ENCODE measurements at regions not wholly inside any gene's neighbourhood (a gene's known extent, or its start where the extent isn't known, plus 50 kb on each side); places are given as distances from the start of the nearest gene placed in this dataset.

DNA sequence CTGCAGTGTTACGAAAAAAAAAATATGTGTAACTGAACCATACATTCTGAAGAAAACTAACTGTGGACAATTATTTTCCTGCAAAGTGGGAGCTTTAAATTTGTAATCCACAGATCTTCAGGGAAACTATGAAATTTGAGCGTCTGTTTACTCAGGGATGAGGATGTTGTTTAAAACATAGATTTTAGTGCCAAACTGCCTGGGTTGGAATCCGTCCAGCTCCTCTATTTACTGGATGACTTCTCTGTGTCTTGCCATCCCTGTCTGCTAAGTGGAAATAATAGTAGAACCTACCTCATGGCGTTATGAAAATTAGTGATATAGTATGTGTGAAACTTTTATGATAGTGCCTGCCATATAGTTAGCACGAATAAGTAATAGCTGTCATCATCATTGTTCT lies 666.5 kb downstream of the SQOR start:
- no peak overlapping the region for H2AFZ ChIP-seq (replicated peaks; ENCODE audit: low read length, poor library complexity)
- no peak overlapping the region for H2BK20ac ChIP-seq (ENCODE audit: low read depth, low read length)
- DNase-seq (peak; percentile 8), ATAC-seq (ENCODE audit: low read depth) (no peak)
- H4K8ac ChIP-seq (ENCODE audit: low read depth in 2 of 2, low read length in 2 of 2) = no peak overlapping the region
- H2BK5ac ChIP-seq (ENCODE audit: low read depth, low read length, poor library complexity, severe bottlenecking) = no peak overlapping the region
- H3K4me2 ChIP-seq (ENCODE audit: low read depth, low read length) = no peak overlapping the region; the same call in 1 of the 2 replicates
- no peak overlapping the region for H2AK9ac ChIP-seq (replicated peaks; ENCODE audit: low read depth, low read length, poor library complexity)
- H3K14ac ChIP-seq (replicated peaks; ENCODE audit: low read depth, low read length) = no peak overlapping the region
- no peak overlapping the region for H3K23ac ChIP-seq (ENCODE audit: low read depth, low read length)
- H4K91ac ChIP-seq (ENCODE audit: insufficient read depth, low read depth, low read length) = no peak overlapping the region
- dilution Hi-C loops (cut with HindIII; ENCODE audit: low sequenced_read_pairs, unreplicated experiment) (no loop called here), intact Hi-C loops (cut with micrococcal nuclease) (no loop called here), in situ Hi-C loops (cut with MboI; ENCODE audit: low sequenced_read_pairs) (no loop called here)
- H3K36me3 ChIP-seq (ENCODE audit: control insufficient read depth, insufficient read depth, low read length) = no peaks in the 10 kb centered on the region
- peaks cover 3% of the 10 kb centered on the region; the same call in 1 of the 2 replicates for H3K4me1 ChIP-seq (ENCODE audit: control insufficient read depth, insufficient read depth, low read length)
- no peak overlapping the region for H2BK15ac ChIP-seq (ENCODE audit: low read depth, low read length)
- H3K4me3 ChIP-seq (ENCODE audit: insufficient read depth, low read depth, low read length) = no peak overlapping the region
- H4K5ac ChIP-seq (ENCODE audit: low read depth, low read length) = no peak overlapping the region
- no peak overlapping the region for H3K56ac ChIP-seq (ENCODE audit: extremely low read depth, insufficient read depth, low read length)
- no peak overlapping the region for H3K4ac ChIP-seq (ENCODE audit: low read depth, low read length)
- no peaks in the 10 kb centered on the region for H3K27me3 ChIP-seq (ENCODE audit: control insufficient read depth, insufficient read depth, low read length)
- TF ChIP-seq, protein P1, sequence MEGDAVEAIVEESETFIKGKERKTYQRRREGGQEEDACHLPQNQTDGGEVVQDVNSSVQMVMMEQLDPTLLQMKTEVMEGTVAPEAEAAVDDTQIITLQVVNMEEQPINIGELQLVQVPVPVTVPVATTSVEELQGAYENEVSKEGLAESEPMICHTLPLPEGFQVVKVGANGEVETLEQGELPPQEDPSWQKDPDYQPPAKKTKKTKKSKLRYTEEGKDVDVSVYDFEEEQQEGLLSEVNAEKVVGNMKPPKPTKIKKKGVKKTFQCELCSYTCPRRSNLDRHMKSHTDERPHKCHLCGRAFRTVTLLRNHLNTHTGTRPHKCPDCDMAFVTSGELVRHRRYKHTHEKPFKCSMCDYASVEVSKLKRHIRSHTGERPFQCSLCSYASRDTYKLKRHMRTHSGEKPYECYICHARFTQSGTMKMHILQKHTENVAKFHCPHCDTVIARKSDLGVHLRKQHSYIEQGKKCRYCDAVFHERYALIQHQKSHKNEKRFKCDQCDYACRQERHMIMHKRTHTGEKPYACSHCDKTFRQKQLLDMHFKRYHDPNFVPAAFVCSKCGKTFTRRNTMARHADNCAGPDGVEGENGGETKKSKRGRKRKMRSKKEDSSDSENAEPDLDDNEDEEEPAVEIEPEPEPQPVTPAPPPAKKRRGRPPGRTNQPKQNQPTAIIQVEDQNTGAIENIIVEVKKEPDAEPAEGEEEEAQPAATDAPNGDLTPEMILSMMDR (conservative IDR thresholded peaks at IDR 0.05; ENCODE audit: low read depth, low read length) = no peak
- TF ChIP-seq SMC3 (IDR thresholded peaks at IDR 0.05; ENCODE audit: low read depth, low read length) (no peak), RCOR1 (IDR thresholded peaks at IDR 0.05; ENCODE audit: insufficient replicate concordance, low read length) (no peak), MAZ (IDR thresholded peaks at IDR 0.05; ENCODE audit: borderline replicate concordance, low read depth, low read length) (no peak), BHLHE40 (IDR thresholded peaks at IDR 0.05; ENCODE audit: low read depth, low read length) (no peak), CEBPB (IDR thresholded peaks at IDR 0.05; ENCODE audit: low read depth, low read length) (no peak), MXI1 (IDR thresholded peaks at IDR 0.05; ENCODE audit: borderline replicate concordance, low read depth, low read length) (no peak), CHD1 (IDR thresholded peaks at IDR 0.05; ENCODE audit: low read depth, low read length) (no peak), MAFK (IDR thresholded peaks at IDR 0.05; ENCODE audit: low read depth, low read length) (no peak), NFE2L2 (IDR thresholded peaks at IDR 0.05; ENCODE audit: low read depth, low read length) (no peak), RAD21 (IDR thresholded peaks at IDR 0.05; ENCODE audit: low read length) (no peak), POLR2A (IDR thresholded peaks at IDR 0.05; ENCODE audit: low read depth, low read length) (no peak), FOS (IDR thresholded peaks at IDR 0.05; ENCODE audit: low read depth, low read length) (no peak), RFX5 (IDR thresholded peaks at IDR 0.05; ENCODE audit: low read depth, low read length) (no peak)
- TF ChIP-seq, protein P2, sequence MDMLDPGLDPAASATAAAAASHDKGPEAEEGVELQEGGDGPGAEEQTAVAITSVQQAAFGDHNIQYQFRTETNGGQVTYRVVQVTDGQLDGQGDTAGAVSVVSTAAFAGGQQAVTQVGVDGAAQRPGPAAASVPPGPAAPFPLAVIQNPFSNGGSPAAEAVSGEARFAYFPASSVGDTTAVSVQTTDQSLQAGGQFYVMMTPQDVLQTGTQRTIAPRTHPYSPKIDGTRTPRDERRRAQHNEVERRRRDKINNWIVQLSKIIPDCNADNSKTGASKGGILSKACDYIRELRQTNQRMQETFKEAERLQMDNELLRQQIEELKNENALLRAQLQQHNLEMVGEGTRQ (IDR thresholded peaks at IDR 0.05; ENCODE audit: low read depth, low read length) = no peak
- TF ChIP-seq, protein P3, sequence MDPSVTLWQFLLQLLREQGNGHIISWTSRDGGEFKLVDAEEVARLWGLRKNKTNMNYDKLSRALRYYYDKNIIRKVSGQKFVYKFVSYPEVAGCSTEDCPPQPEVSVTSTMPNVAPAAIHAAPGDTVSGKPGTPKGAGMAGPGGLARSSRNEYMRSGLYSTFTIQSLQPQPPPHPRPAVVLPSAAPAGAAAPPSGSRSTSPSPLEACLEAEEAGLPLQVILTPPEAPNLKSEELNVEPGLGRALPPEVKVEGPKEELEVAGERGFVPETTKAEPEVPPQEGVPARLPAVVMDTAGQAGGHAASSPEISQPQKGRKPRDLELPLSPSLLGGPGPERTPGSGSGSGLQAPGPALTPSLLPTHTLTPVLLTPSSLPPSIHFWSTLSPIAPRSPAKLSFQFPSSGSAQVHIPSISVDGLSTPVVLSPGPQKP (IDR thresholded peaks at IDR 0.05; ENCODE audit: borderline replicate concordance, low read depth, low read length) = no peak
- no TSS peak for BruUV-seq (replicated peaks)
- no peak overlapping the region for H3K18ac ChIP-seq (ENCODE audit: low read depth, low read length)
- H2AK5ac ChIP-seq (ENCODE audit: low read depth, low read length) = no peak overlapping the region
- H3K9ac ChIP-seq (ENCODE audit: low read depth, low read length) = no peak overlapping the region
- POLR2A ChIA-PET (ENCODE audit: unreplicated experiment) = no interaction called here
- no peaks in the 10 kb centered on the region for H3K9me1 ChIP-seq (ENCODE audit: insufficient read depth, low read length)
- no peaks in the 10 kb centered on the region for H3K9me3 ChIP-seq (ENCODE audit: control insufficient read depth, insufficient read depth, low read length)
- no peak overlapping the region for H3K27ac ChIP-seq (ENCODE audit: insufficient read depth, low read length)
- no peaks in the 10 kb centered on the region for H4K20me1 ChIP-seq (ENCODE audit: insufficient read depth, low read length)
- H2BK120ac ChIP-seq (ENCODE audit: low read depth, low read length) = no peak overlapping the region
- CTCF ChIA-PET = interaction anchor here (1.0 kb wide), 1 partner anchor 11 kb away, joined by 5 read pairs; no protein-coding TSS in a partner anchor
- no CpG with 5 or more reads among the region's 5 CpGs for WGBS, 2 experiments (ENCODE audit: extremely low coverage in 2 of 2, insufficient read length in 1 of 2)
- no peaks in the 10 kb centered on the region for H3K79me1 ChIP-seq (ENCODE audit: low read depth in 1 of 2, low read length in 2 of 2)

Data from IMR-90 (cell line).